ENCODE measurements at regions not wholly inside any gene's neighbourhood (a gene's known extent, or its start where the extent isn't known, plus 50 kb on each side); places are given as distances from the start of the nearest gene placed in this dataset.
"Not testable (repeated sequence)": the region's sequence is repeated elsewhere in the genome, so short reads cannot be mapped to it uniquely, and the experiment has no call there.

DNA sequence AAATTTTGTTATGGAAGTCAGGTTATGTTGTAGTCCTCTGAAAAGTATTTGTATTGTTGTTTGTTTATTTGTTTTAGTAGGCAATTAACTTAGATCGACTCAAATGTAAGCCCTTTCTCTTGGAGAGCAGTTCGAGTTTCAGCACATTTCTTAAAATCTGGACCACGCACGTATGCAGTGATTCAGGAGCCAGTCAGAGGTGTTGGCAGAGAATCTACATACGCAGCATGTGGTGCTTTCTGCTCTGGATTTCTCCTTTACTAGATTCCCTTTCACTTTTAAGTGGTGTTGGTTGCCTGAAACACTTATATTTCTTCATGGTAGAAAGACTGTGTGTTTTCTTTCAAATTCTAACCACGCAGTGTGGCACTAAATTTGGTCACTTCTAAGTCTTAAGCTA is 773.9 kb upstream of the LRATD1 start:
- CTCF ChIA-PET = no interaction called here
- no peak for DNase-seq (ENCODE audit: low read depth in 1 of 2, low spot score in 1 of 2)
- H3K27ac ChIP-seq = no peak overlapping the region
- ATAC-seq = no peak
- no peak for FAIRE-seq
- H3K4me3 ChIP-seq = no peak overlapping the region
- POLR2A ChIA-PET = no interaction called here
- H3K9me3 ChIP-seq = peaks cover 13% of the 10 kb centered on the region; the same call in 1 of the 3 replicates
- no peak for TF ChIP-seq REST (IDR thresholded peaks at IDR 0.05)
- no peak for TF ChIP-seq JUN (IDR thresholded peaks at IDR 0.05)
- TF ChIP-seq JUNB (IDR thresholded peaks at IDR 0.05) = no peak
- H3K4me1 ChIP-seq = no peaks in the 10 kb centered on the region
- no peak overlapping the region for H3K4me2 ChIP-seq
- WGBS (ENCODE audit: missing lambda C conversion rate) = 10% methylated on average over 6 of the region's 6 CpGs

DNA sequence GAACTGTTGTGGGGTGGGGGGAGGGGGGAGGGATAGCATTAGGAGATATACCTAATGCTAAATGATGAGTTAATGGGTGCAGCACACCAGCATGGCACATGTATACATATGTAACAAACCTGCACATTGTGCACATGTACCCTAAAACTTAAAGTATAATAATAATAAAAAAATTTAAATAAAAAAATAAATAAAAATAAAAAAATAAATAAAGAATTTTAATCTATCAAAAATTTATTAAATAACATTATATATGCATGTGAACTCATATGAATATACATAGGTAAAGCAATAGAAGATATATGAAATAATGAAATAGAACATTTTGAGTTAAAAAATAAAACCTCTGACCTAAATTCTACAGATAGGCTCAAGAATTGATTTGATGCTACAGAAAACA is 764.2 kb upstream of the LRATD1 start:
- H3K9me3 ChIP-seq; H3K4me2 ChIP-seq; H3K4me3 ChIP-seq; DNase-seq (ENCODE audit: low read depth in 1 of 2, low spot score in 1 of 2); ATAC-seq; FAIRE-seq; H3K27ac ChIP-seq; CTCF ChIA-PET; H3K4me1 ChIP-seq; POLR2A ChIA-PET: not testable (repeated sequence)

- TF ChIP-seq PBX3 (IDR thresholded peaks at IDR 0.05) = no peak
- no peak for TF ChIP-seq EP300 (IDR thresholded peaks at IDR 0.05)
- TF ChIP-seq PHF8 (IDR thresholded peaks at IDR 0.05; ENCODE audit: borderline replicate concordance, low read depth) = no peak
- no peak for TF ChIP-seq RARB (CRISPR knock-in tag; IDR thresholded peaks at IDR 0.05)
- TF ChIP-seq ZC3H11A (IDR thresholded peaks at IDR 0.05) = no peak
- no peak for TF ChIP-seq CTCF (IDR thresholded peaks at IDR 0.05)
- TF ChIP-seq, protein P1, sequence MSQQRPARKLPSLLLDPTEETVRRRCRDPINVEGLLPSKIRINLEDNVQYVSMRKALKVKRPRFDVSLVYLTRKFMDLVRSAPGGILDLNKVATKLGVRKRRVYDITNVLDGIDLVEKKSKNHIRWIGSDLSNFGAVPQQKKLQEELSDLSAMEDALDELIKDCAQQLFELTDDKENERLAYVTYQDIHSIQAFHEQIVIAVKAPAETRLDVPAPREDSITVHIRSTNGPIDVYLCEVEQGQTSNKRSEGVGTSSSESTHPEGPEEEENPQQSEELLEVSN (IDR thresholded peaks at IDR 0.05; ENCODE audit: borderline replicate concordance, low read depth) = no peak
- no peak for TF ChIP-seq NR3C1 (IDR thresholded peaks at IDR 0.05)
- TF ChIP-seq HOXB5 (CRISPR knock-in tag; IDR thresholded peaks at IDR 0.05) = no peak
- TF ChIP-seq RCOR1 (IDR thresholded peaks at IDR 0.05; ENCODE audit: low read depth, low read length) = no peak
- no peak for TF ChIP-seq ZSCAN20 (CRISPR knock-in tag; IDR thresholded peaks at IDR 0.05)
- no peak for TF ChIP-seq GATA3 (IDR thresholded peaks at IDR 0.05; ENCODE audit: borderline replicate concordance)
- TF ChIP-seq REST (IDR thresholded peaks at IDR 0.05) = no peak
- ChIA-PET CTCF (no interaction called here), POLR2A (no interaction called here)
- no peak overlapping the region for H3K4me3 ChIP-seq
- FAIRE-seq = no peak
- H3K4me1 ChIP-seq = no peaks in the 10 kb centered on the region
- H3K4me2 ChIP-seq = no peak overlapping the region
- ATAC-seq = no peak
- H3K27ac ChIP-seq = no peak overlapping the region
- no peak for DNase-seq (ENCODE audit: low read depth in 1 of 2, low spot score in 1 of 2)
- WGBS (ENCODE audit: missing lambda C conversion rate) = 7% methylated on average over 10 of the region's 10 CpGs
- peaks cover 11% of the 10 kb centered on the region; the same call in 2 of the 3 replicates for H3K9me3 ChIP-seq
These were observed 756.0 kb upstream of the LRATD1 start for GRCh38 chr2:13876491-13877037.

Measured in A549 (cell line).